SH-SY5Y (cell line): ENCODE measurements at regions not wholly inside any gene's neighbourhood (a gene's known extent, or its start where the extent isn't known, plus 50 kb on each side); places are given as distances from the start of the nearest gene placed in this dataset.

Source experiments
- GATA2 ChIP-seq: IDR thresholded peaks from 2 replicates; pipeline ENCODE4 v1.6.1; 2011; ENCODE audit warnings: mild to moderate bottlenecking, low read depth, low read length
- GATA3 ChIP-seq: IDR thresholded peaks from 2 replicates; pipeline ENCODE4 v1.6.1; 2011; ENCODE audit warnings: low read depth, mild to moderate bottlenecking, low read length, moderate library complexity

DNA sequence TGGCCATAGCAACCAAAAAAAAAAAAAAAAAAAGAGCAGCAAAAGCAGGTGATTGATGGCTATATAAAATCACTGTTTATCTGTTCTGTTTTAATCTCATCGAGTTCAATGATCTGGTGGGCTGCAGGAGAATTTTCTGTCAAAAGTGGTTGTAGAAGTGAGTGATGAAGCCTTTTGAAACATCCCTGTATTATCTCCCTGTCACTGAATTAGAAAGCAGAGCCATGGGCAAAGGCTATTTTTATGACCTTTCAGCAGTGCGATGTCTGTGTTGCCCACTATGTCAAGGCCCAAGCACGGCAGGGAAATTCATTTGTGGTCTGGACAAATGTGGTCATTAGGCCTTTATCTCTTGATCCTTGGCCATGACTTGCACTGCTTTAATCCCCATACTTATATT is 59.9 kb downstream of the OTOL1 start:
- TF ChIP-seq GATA2 (peak; percentile 93), GATA3 (peak; percentile 77)
